Endodermal cell (in vitro differentiated cells): ENCODE measurements at regions not wholly inside any gene's neighbourhood (a gene's known extent, or its start where the extent isn't known, plus 50 kb on each side); places are given as distances from the start of the nearest gene placed in this dataset.

Source experiments
- DNase-seq: peaks from one replicate; pipeline ENCODE4 v3.0.0-alpha.2; 2017
- H3K27ac ChIP-seq: 2 replicates; pipeline ENCODE4 v1.5.1; 2013; ENCODE audit warnings: mild to moderate bottlenecking, low read depth, low read length, moderate library complexity
- H3K27me3 ChIP-seq: 2 replicates; pipeline ENCODE4 v1.6.1; 2013; ENCODE audit warnings: mild to moderate bottlenecking, low read length, moderate library complexity; ENCODE audit not compliant: insufficient read depth, control insufficient read depth, poor library complexity, severe bottlenecking
- H3K36me3 ChIP-seq: 2 replicates; pipeline ENCODE4 v1.7.0; 2013; ENCODE audit warnings: mild to moderate bottlenecking, low read length, moderate library complexity; ENCODE audit not compliant: control insufficient read depth, insufficient read depth
- H3K4me1 ChIP-seq: one replicate; pipeline ENCODE4 v1.7.0; 2013; ENCODE audit warnings: low read length; ENCODE audit not compliant: control insufficient read depth, insufficient read depth
- H3K4me3 ChIP-seq: 2 replicates; pipeline ENCODE4 v1.5.1; 2013; ENCODE audit warnings: mild to moderate bottlenecking, low read length, moderate library complexity
- H3K9ac ChIP-seq: 2 replicates; pipeline ENCODE4 v1.6.1; 2013; ENCODE audit warnings: mild to moderate bottlenecking, low read length, moderate library complexity; ENCODE audit not compliant: poor library complexity, severe bottlenecking; ENCODE audit errors: extremely low read depth
- H3K9me3 ChIP-seq: 2 replicates; pipeline ENCODE4 v1.6.1; 2013; ENCODE audit warnings: mild to moderate bottlenecking, low read length, moderate library complexity; ENCODE audit not compliant: control insufficient read depth
- H3K27ac Mint-ChIP-seq: 2 replicates; pipeline ENCODE4 v1.8.0; 2020; ENCODE audit warnings: mixed read lengths
- H3K27me3 Mint-ChIP-seq: 2 replicates; pipeline ENCODE4 v1.8.0; 2021; ENCODE audit warnings: mild to moderate bottlenecking, mixed read lengths; ENCODE audit not compliant: insufficient read depth
- H3K36me3 Mint-ChIP-seq: 2 replicates; pipeline ENCODE4 v1.8.0; 2020; ENCODE audit warnings: low read depth, mixed read lengths
- H3K4me1 Mint-ChIP-seq: 2 replicates; pipeline ENCODE4 v1.8.0; 2020; ENCODE audit warnings: mixed read lengths
- H3K4me3 Mint-ChIP-seq: 2 replicates; pipeline ENCODE4 v1.8.0; 2020; ENCODE audit warnings: mild to moderate bottlenecking, moderate library complexity, mixed read lengths
- H3K9me3 Mint-ChIP-seq: 2 replicates; pipeline ENCODE4 v1.8.0; 2020; ENCODE audit warnings: mild to moderate bottlenecking, mixed read lengths
- CTCF ChIP-seq: fragments of 200-600 bp; sonication (generic); conservative IDR thresholded peaks from 2 replicates; pipeline ENCODE4 v1.5.0; 2021; ENCODE audit warnings: antibody characterized with exemption, mild to moderate bottlenecking
- WGBS, 2 experiments: methylation state at CpG; one replicate each; pipeline versions ENCODE4 v1.1.5 to v1.1.7; 2013; ENCODE audit warnings: missing lambda C conversion rate in 2 of 2, mixed read lengths in 1 of 2; ENCODE audit not compliant: insufficient coverage in 1 of 2, insufficient read length in 1 of 2; 5-methylcytosine and 5-hydroxymethylcytosine counted together

- Mint-ChIP-seq H3K27me3 (peaks cover 3% of the 10 kb centered on the region), H3K9me3 (no peaks in the 10 kb centered on the region), H3K4me3 (no peak overlapping the region), H3K36me3 (no peaks in the 10 kb centered on the region), H3K27ac (no peak overlapping the region), H3K4me1 (no peaks in the 10 kb centered on the region)
- no peak for TF ChIP-seq CTCF
- DNase-seq: no peak
- H3K27me3 ChIP-seq: no peaks in the 10 kb centered on the region
- WGBS, 2 experiments: 92% methylated on average over 3 of the region's 3 CpGs; no CpG with 5 or more reads in 1 of the 2 experiments
- no peak overlapping the region for H3K4me3 ChIP-seq
- no peak overlapping the region for H3K27ac ChIP-seq
- no peaks in the 10 kb centered on the region for H3K36me3 ChIP-seq
- H3K9me3 ChIP-seq: no peaks in the 10 kb centered on the region
- no peak overlapping the region for H3K9ac ChIP-seq
- H3K4me1 ChIP-seq: no peaks in the 10 kb centered on the region
Observed at GRCh38 chr11:122344215-122344614, 228.2 kb upstream of the BLID start.

- Mint-ChIP-seq H3K27me3 (peaks cover 3% of the 10 kb centered on the region), H3K4me3 (no peak overlapping the region), H3K4me1 (no peaks in the 10 kb centered on the region), H3K36me3 (no peaks in the 10 kb centered on the region), H3K27ac (no peak overlapping the region), H3K9me3 (no peaks in the 10 kb centered on the region)
- Histone ChIP-seq H3K9me3 (no peaks in the 10 kb centered on the region), H3K27ac (no peak overlapping the region), H3K9ac (no peak overlapping the region), H3K27me3 (no peaks in the 10 kb centered on the region), H3K4me3 (no peak overlapping the region), H3K4me1 (no peaks in the 10 kb centered on the region), H3K36me3 (no peaks in the 10 kb centered on the region)
- no peak for TF ChIP-seq CTCF
- DNase-seq: no peak
- WGBS, 2 experiments: 90 to 91% methylated on average over 2 of the region's 3 CpGs
Observed at GRCh38 chr11:122343210-122343609, 227.2 kb upstream of the BLID start.

DNA sequence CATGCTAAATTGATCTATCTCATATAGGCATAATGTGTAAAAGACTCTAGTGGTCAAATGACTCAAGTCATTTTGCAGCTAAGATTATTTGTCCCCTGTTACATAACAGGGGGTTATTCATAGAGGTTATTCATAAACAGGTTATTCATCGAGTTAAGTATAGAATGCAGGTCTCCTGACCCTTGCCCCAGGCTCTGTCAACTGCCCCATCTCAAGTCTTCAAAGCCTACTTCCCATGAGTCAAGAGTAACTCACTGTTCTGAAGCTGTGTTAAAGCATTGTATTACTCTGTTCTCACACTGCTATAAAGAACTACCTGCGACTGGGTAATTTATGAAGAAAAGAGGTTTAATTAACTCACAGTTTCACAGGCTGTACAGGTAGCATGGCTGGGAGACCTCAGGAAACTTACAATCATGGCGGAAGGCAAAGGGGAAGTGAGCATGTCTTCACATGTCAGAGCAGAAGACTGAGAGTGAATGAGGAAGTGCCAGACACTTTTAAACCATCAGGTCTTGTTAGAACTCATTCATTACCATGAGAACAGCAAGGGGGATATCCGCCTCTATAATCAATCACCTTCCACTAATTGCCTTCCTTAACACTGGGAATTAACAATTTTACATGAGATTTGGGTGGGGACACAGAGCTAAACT, 226.2 kb upstream of the BLID start:
- Histone ChIP-seq H3K4me3 (no peak overlapping the region), H3K4me1 (no peaks in the 10 kb centered on the region), H3K9me3 (no peaks in the 10 kb centered on the region), H3K27ac (no peak overlapping the region), H3K27me3 (no peaks in the 10 kb centered on the region), H3K9ac (no peak overlapping the region), H3K36me3 (no peaks in the 10 kb centered on the region)
- H3K9me3 Mint-ChIP-seq: no peaks in the 10 kb centered on the region
- no peaks in the 10 kb centered on the region for H3K4me1 Mint-ChIP-seq
- H3K27me3 Mint-ChIP-seq: peaks cover 3% of the 10 kb centered on the region
- 76 to 91% methylated on average over 3 to 4 of the region's 4 CpGs for WGBS, 2 experiments
- TF ChIP-seq CTCF: no peak
- H3K36me3 Mint-ChIP-seq: no peaks in the 10 kb centered on the region
- no peak overlapping the region for H3K4me3 Mint-ChIP-seq
- H3K27ac Mint-ChIP-seq: no peak overlapping the region
- DNase-seq: no peak
